ENCODE measurements at regions not wholly inside any gene's neighbourhood (a gene's known extent, or its start where the extent isn't known, plus 50 kb on each side); places are given as distances from the start of the nearest gene placed in this dataset.
A peak's percentile ranks its signal among the peaks of the same experiment; 100 is the strongest.
"Not testable (repeated sequence)": the region's sequence is repeated elsewhere in the genome, so short reads cannot be mapped to it uniquely, and the experiment has no call there.

GRCh38 chr12:11446372-11446771, 51.0 kb upstream of the PRB2 start:
- no peak for DNase-seq

GRCh38 chr12:11457996-11458645, 62.8 kb upstream of the PRB2 start:
- no peak for DNase-seq

- no peak for DNase-seq
Observed at GRCh38 chr12:11460343-11461023, 65.1 kb upstream of the PRB2 start.

GRCh38 chr12:11461433-11461832, 66.1 kb upstream of the PRB2 start:
- DNase-seq = no peak

- no peak for DNase-seq
Observed at GRCh38 chr12:11477110-11477509, 81.7 kb upstream of the PRB2 start.

- DNase-seq = no peak
Observed at GRCh38 chr12:11482955-11483354, 87.6 kb upstream of the PRB2 start.

GRCh38 chr12:11486623-11487444, 91.5 kb upstream of the PRB2 start:
- peak; percentile 82 for DNase-seq

GRCh38 chr12:11496157-11496851, 100.9 kb upstream of the PRB2 start:
- no peak for DNase-seq

- DNase-seq = no peak
Observed at GRCh38 chr12:11497438-11497837, 102.1 kb upstream of the PRB2 start.

GRCh38 chr12:11497995-11498394, 102.6 kb upstream of the PRB2 start:
- DNase-seq = no peak

- not testable (repeated sequence) for DNase-seq
Observed at GRCh38 chr12:11498574-11498973, 103.2 kb upstream of the PRB2 start.

- DNase-seq = no peak
Observed at GRCh38 chr12:11499806-11500187, 104.4 kb upstream of the PRB2 start.

GRCh38 chr12:11500188-11500860, 105.0 kb upstream of the PRB2 start:
- DNase-seq = peak; percentile 43

- DNase-seq = peak; percentile 35
Observed at GRCh38 chr12:11500861-11501230, 105.5 kb upstream of the PRB2 start.

GRCh38 chr12:11508699-11509098, 113.3 kb upstream of the PRB2 start:
- no peak for DNase-seq

GRCh38 chr12:11509326-11509725, 114.0 kb upstream of the PRB2 start:
- DNase-seq = no peak

GRCh38 chr12:11510671-11511070, 115.3 kb upstream of the PRB2 start:
- DNase-seq = no peak

GRCh38 chr12:11513288-11513687, 117.9 kb upstream of the PRB2 start:
- no peak for DNase-seq

GRCh38 chr12:11517080-11517479, 121.7 kb upstream of the PRB2 start:
- no peak for DNase-seq

- DNase-seq = no peak
Observed at GRCh38 chr12:11524446-11524845, 125.0 kb upstream of the ETV6 start.

- no peak for DNase-seq
Observed at GRCh38 chr12:11534064-11534463, 115.4 kb upstream of the ETV6 start.

GRCh38 chr12:11535127-11535526, 114.3 kb upstream of the ETV6 start:
- no peak for DNase-seq

GRCh38 chr12:11539156-11539555, 110.3 kb upstream of the ETV6 start:
- DNase-seq = no peak
